AML-193 (cell line): ENCODE measurements at regions not wholly inside any gene's neighbourhood (a gene's known extent, or its start where the extent isn't known, plus 50 kb on each side); places are given as distances from the start of the nearest gene placed in this dataset.
"Not testable (repeated sequence)": the region's sequence is repeated elsewhere in the genome, so short reads cannot be mapped to it uniquely, and the experiment has no call there.

Experiments used
- DNase-seq, 2 experiments: peaks; one replicate each; lab custom pipeline; 2025; lab: John Stamatoyannopoulos, UW

GRCh38 chr5:133881576-133882388, 86.6 kb downstream of the C5orf15 start:
- no peak for DNase-seq

DNA sequence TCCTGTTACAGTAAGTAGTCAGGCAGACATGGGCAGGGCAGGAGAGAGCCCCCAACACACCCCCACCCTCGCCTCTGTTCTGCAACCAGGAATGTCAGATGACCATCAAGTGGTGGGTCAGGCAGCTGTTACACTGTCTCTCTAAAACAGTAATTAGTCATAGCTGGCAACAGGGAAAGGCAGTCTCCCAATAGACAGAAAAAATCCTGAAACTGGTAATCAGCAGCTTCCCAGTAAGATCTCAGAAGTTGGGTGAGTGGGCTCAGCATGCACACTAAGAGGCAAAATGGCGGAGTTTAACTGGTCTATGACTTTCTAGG, 90.2 kb downstream of the C5orf15 start:
- no peak for DNase-seq

DNA sequence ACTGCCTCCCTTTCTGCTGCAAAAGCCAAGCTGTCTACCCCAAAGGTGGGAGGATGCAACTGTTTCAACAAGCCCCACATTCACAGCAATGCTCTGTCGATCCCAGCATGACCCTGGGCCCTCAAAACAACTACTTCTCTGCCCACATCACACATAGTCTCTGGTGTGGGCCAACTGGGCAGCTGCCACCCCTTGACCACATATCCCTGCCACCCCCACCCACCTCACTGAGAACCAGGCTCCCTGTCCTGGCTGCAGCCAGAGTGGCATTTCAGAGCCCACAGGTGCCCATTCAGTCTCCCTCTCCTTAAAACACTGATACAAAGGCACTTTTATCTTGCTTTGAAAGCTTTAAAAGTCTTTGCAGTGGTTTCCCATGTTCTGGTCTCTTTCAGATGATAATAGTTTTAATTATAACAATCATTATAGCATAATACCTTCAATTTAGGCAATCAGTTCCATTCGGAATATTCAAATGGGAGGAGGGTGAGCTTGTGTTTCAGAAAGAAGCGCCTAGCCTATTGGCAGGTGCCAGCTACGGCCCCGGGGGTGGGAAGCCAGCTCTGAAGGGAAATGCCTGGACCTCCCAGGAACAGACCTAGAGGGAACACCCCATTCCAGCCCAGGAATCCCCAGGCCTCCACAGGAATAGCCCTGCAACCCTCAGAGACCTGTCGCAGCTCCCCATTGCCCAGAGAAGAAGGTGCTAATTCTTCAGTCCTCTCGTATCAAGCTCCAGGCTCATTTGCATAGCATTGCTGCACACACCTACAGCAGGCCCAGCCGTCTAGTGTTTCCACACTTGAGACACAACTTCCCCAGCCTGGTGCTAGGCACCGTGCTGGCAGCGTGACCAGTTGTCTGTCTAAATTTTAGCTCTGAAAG, 90.8 kb downstream of the C5orf15 start:
- no peak for DNase-seq

- no peak for DNase-seq
Measured at GRCh38 chr5:133876266-133876665, 92.2 kb downstream of the C5orf15 start.

GRCh38 chr5:133875179-133875578, 93.2 kb downstream of the C5orf15 start:
- no peak for DNase-seq

DNA sequence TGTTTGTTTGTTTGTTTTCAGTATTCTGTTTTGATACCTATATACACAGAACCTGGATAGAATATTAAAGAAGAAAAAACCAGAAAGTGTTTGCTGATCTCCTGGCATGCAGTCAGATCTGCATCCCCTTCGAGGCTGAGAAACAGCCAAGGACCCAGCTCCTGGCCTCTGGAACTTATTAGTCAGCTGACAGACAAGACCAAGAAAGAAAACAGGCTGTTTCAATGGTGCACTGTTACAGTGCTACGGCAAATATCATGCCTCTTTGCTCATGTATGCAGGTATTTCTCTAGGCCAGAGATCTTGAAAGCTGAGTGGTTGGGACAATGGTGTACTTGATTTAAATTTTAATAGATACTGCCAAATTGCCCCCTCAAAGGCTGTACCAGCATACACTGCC, 95.0 kb downstream of the C5orf15 start:
- no peak for DNase-seq

GRCh38 chr5:133870661-133871060, 97.8 kb downstream of the C5orf15 start:
- DNase-seq = no peak

GRCh38 chr5:133869519-133870335, 98.7 kb downstream of the C5orf15 start:
- DNase-seq = no peak

GRCh38 chr5:133868946-133869518, 99.4 kb downstream of the C5orf15 start:
- peak; percentile 22 to 36 for DNase-seq

- no peak for DNase-seq
Measured at GRCh38 chr5:133867851-133868545, 100.4 kb downstream of the C5orf15 start.

DNA sequence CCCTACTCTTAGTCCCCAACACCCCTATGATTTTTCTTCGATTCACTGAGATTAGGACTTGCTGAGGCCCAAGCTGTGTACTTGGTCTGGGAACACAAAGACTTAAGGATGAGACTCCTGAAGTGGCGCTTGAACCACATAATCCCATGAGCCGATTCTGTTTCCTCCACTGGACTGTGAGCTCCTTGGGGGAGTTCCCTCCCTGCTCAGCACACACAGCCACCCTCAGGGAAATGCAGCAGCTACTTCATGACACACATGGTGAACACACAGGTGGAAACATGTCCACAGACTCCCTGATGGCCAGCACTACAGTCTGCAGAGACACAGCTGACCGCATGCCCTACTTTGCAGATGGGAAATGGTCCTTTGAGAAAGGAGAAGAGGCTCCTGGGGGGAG, 101.1 kb downstream of the C5orf15 start:
- DNase-seq = no peak

GRCh38 chr5:133866903-133867245, 101.6 kb downstream of the C5orf15 start:
- no peak for DNase-seq

DNA sequence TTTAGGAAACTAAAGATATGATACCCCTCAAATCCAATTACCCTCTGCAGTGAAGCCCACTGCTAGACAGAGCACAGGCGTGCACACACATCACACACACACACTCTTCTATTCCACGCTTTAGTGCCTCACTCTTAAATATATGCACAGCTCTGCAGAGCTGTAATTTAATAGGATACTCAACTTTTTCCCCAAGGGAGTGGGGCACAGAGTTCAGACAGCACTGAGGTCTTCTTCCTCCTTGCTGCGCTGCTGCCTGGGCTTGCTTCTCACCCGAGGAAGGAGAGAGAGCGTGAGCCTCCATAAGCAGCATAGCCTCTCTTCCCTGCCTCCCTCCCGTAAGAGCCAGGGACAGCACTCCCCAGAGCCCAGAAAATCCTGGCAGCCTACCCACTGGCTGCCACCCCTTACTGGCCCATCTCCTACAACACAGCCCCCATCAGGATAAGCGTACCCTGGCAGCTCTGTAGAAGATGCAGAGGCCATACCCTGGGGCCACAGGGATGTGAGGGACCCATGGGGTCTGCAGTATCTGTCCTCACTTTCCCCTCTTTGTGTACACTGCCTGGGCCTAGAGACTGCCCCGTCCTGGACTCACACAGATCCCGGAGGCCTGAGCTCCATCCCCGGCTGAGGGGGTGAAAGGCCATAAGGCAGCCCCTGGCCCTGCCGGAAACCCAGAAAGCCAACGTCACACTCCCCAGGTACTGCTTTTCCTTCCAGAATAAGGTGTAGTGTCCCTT, 102.1 kb downstream of the C5orf15 start:
- DNase-seq = no peak

DNA sequence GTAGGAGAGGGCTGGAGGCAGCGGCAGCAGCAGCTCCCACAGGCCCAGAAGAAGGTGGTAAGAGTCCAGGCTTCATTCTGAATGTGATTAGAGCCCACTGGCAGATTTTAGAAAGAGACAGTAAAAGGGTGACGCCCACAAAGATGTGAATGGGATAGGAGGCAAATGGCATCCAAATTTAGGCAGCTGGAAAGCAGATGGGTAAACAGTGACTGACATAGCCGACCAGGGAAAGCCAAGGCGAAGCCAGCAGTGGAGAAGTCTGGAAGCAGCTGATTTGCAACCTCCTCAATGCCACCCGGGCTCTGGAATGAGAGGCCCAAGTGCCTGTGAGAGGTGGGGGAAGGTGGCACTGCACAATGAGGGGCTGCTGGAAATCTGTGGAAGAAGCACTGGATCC, 103.3 kb downstream of the C5orf15 start:
- DNase-seq = no peak

GRCh38 chr5:133864711-133865110, 103.7 kb downstream of the C5orf15 start:
- no peak for DNase-seq

DNA sequence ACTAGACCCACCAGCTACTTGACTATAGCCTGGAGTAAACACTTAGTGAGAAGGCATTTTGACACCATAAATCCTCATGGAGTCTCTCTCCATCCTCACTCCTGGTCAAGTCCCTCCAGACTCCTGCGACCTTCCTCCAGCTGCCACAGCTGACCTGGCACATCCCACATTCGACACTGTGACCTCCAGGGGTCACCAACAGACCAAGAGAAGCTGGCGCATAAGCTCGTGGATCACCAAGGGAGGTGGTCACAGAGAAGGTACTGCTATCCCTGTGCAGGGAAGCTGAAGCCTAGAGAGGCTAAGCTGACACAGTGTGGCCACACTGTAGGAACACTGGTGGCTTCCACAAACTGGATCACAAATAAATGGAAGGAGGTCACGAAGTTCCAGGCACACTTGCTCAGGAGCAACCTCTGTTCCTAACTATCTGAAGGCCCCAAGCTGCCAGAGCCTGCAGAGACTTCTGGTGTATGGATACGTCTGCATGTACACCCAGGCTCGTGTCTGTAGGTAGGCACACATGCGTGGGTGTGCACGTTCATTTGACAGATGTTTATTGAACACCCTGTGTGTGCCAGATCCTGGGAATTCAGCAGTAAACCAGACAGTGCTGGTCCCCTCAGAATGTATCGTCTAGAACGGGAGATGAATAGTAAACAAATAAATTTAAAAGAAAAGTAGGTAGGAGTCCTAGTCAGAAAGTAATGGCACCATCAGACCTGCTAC, 104.4 kb downstream of the C5orf15 start:
- DNase-seq = no peak

- DNase-seq = no peak
Measured at GRCh38 chr5:133861161-133861737, 107.2 kb downstream of the C5orf15 start.

GRCh38 chr5:133859073-133859472, 109.4 kb downstream of the C5orf15 start:
- DNase-seq = no peak

GRCh38 chr5:133857595-133858313, 110.7 kb downstream of the C5orf15 start:
- DNase-seq = not testable (repeated sequence)
